ENCODE measurements at regions not wholly inside any gene's neighbourhood (a gene's known extent, or its start where the extent isn't known, plus 50 kb on each side); places are given as distances from the start of the nearest gene placed in this dataset.

DNA sequence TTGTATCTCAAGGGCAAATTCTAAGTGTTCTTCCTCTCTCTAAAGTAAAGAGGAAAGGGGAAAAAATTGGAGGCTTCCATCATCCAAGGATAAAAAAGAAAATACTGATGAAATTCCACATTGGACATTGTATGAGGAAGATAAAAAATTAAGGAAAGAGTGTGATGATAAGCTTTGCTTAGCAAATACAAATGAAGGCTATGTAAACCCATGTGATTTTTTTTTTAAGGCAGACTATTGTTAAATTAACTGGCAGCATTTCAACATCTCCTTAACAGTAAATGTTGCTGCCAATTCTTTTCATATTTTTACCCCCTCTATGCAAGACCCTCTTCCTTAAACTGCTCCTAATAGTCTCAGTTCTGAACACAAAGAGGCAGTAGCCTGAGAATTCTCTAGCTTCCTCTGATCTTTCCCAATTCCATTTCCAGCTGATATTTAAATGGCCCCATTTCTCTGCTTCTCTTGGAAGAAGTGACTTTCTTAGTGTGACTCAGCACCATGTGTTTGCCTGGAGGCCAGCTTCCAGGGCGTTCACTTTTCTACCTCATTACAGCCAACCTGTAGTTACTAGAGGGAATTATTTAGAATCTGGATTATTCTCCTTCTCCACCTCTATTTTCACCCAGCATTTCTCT is 159.7 kb downstream of the TLE1 start:
- POLR2A ChIA-PET: no interaction called here
- BruUV-seq (replicated peaks): no TSS peak

DNA sequence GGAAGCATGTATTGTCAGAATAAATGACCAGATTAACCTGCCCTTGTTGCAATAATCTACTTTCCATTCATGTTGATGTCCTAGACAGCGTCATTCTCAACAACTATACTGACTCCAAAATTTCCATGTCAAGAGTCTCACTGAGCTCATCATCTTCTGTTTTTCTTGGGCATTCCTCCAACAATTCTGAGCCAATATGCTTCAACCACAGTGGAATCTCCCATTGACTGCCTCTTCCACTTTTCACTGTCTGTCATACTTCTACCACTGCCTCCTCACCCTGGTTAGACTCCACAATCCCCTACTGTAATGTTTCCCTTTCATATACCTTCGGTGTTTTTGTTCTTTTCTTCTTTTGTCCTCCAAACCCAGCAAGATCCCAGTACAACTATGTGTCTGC is 162.8 kb downstream of the TLE1 start:
- ATAC-seq (no peak), DNase-seq (ENCODE audit: low read depth, low spot score) (no peak)
- Histone ChIP-seq H3K9me3 (ENCODE audit: control insufficient read depth, insufficient read depth, low read depth, low read length) (no peaks in the 10 kb centered on the region), H3K27ac (ENCODE audit: low read length) (no peak overlapping the region), H3K36me3 (ENCODE audit: control insufficient read depth, insufficient read depth, low read length) (no peaks in the 10 kb centered on the region), H3K4me3 (ENCODE audit: low read depth in 2 of 2, low read length in 2 of 2) (no peak overlapping the region), H3K4me1 (ENCODE audit: control insufficient read depth, insufficient read depth, low read length) (no peaks in the 10 kb centered on the region), H3K27me3 (ENCODE audit: control insufficient read depth, insufficient read depth, low read length) (no peaks in the 10 kb centered on the region)
- TF ChIP-seq, protein P1, sequence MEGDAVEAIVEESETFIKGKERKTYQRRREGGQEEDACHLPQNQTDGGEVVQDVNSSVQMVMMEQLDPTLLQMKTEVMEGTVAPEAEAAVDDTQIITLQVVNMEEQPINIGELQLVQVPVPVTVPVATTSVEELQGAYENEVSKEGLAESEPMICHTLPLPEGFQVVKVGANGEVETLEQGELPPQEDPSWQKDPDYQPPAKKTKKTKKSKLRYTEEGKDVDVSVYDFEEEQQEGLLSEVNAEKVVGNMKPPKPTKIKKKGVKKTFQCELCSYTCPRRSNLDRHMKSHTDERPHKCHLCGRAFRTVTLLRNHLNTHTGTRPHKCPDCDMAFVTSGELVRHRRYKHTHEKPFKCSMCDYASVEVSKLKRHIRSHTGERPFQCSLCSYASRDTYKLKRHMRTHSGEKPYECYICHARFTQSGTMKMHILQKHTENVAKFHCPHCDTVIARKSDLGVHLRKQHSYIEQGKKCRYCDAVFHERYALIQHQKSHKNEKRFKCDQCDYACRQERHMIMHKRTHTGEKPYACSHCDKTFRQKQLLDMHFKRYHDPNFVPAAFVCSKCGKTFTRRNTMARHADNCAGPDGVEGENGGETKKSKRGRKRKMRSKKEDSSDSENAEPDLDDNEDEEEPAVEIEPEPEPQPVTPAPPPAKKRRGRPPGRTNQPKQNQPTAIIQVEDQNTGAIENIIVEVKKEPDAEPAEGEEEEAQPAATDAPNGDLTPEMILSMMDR (IDR thresholded peaks at IDR 0.05): no peak
- TF ChIP-seq SIN3A (IDR thresholded peaks at IDR 0.05; ENCODE audit: borderline replicate concordance, insufficient read depth, low read depth, low read length) (no peak), TCF7L2 (IDR thresholded peaks at IDR 0.05; ENCODE audit: low read depth, low read length) (no peak), POLR2AphosphoS5 (IDR thresholded peaks at IDR 0.05; ENCODE audit: low read depth, low read length) (no peak)
- TF ChIP-seq, protein P2, sequence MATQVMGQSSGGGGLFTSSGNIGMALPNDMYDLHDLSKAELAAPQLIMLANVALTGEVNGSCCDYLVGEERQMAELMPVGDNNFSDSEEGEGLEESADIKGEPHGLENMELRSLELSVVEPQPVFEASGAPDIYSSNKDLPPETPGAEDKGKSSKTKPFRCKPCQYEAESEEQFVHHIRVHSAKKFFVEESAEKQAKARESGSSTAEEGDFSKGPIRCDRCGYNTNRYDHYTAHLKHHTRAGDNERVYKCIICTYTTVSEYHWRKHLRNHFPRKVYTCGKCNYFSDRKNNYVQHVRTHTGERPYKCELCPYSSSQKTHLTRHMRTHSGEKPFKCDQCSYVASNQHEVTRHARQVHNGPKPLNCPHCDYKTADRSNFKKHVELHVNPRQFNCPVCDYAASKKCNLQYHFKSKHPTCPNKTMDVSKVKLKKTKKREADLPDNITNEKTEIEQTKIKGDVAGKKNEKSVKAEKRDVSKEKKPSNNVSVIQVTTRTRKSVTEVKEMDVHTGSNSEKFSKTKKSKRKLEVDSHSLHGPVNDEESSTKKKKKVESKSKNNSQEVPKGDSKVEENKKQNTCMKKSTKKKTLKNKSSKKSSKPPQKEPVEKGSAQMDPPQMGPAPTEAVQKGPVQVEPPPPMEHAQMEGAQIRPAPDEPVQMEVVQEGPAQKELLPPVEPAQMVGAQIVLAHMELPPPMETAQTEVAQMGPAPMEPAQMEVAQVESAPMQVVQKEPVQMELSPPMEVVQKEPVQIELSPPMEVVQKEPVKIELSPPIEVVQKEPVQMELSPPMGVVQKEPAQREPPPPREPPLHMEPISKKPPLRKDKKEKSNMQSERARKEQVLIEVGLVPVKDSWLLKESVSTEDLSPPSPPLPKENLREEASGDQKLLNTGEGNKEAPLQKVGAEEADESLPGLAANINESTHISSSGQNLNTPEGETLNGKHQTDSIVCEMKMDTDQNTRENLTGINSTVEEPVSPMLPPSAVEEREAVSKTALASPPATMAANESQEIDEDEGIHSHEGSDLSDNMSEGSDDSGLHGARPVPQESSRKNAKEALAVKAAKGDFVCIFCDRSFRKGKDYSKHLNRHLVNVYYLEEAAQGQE (IDR thresholded peaks at IDR 0.05; ENCODE audit: insufficient read depth in 1 of 2, low read depth in 2 of 2, low read length in 1 of 2): no peak
- ChIA-PET CTCF (no interaction called here), POLR2A (no interaction called here)
- no TSS peak for BruUV-seq (replicated peaks)
- in situ Hi-C loops (cut with HindIII; ENCODE audit: low pct_unique_long_range_greater_than_20kb, low sequenced_read_pairs): no loop called here
- intact Hi-C loops (cut with micrococcal nuclease; ENCODE audit: unreplicated experiment): no loop called here

More for the DNA sequence above, 159.7 kb downstream of the TLE1 start:
- DNase-seq (ENCODE audit: low read depth, low spot score) (no peak), ATAC-seq (no peak)
- in situ Hi-C loops (cut with HindIII; ENCODE audit: low pct_unique_long_range_greater_than_20kb, low sequenced_read_pairs) (no loop called here), intact Hi-C loops (cut with micrococcal nuclease; ENCODE audit: unreplicated experiment) (no loop called here)
- Histone ChIP-seq H3K4me1 (ENCODE audit: control insufficient read depth, insufficient read depth, low read length) (no peaks in the 10 kb centered on the region), H3K27ac (ENCODE audit: low read length) (no peak overlapping the region), H3K27me3 (ENCODE audit: control insufficient read depth, insufficient read depth, low read length) (no peaks in the 10 kb centered on the region), H3K4me3 (ENCODE audit: low read depth in 2 of 2, low read length in 2 of 2) (no peak overlapping the region), H3K9me3 (ENCODE audit: control insufficient read depth, insufficient read depth, low read depth, low read length) (no peaks in the 10 kb centered on the region), H3K36me3 (ENCODE audit: control insufficient read depth, insufficient read depth, low read length) (no peaks in the 10 kb centered on the region)
- no peak for TF ChIP-seq POLR2AphosphoS5 (IDR thresholded peaks at IDR 0.05; ENCODE audit: low read depth, low read length)
- no peak for TF ChIP-seq SIN3A (IDR thresholded peaks at IDR 0.05; ENCODE audit: borderline replicate concordance, insufficient read depth, low read depth, low read length)
- no peak for TF ChIP-seq TCF7L2 (IDR thresholded peaks at IDR 0.05; ENCODE audit: low read depth, low read length)
- TF ChIP-seq, protein P2 (IDR thresholded peaks at IDR 0.05; ENCODE audit: insufficient read depth in 1 of 2, low read depth in 2 of 2, low read length in 1 of 2): no peak
- TF ChIP-seq, protein P1 (IDR thresholded peaks at IDR 0.05): no peak
- CTCF ChIA-PET: no interaction called here

Data from Panc1 (cell line).